22Rv1 (cell line): ENCODE measurements at regions not wholly inside any gene's neighbourhood (a gene's known extent, or its start where the extent isn't known, plus 50 kb on each side); places are given as distances from the start of the nearest gene placed in this dataset.

ENCODE experiments used
- H3K27ac ChIP-seq: fragments of 450-650 bp; 2 replicates; pipeline ENCODE4 v1.5.1; 2017
- CTCF ChIP-seq: fragments of 450-650 bp; IDR thresholded peaks from 2 replicates; pipeline ENCODE4 v1.5.1; 2017; ENCODE audit warnings: mild to moderate bottlenecking
- ZFX ChIP-seq: fragments of 450-650 bp; IDR thresholded peaks from 2 replicates; pipeline ENCODE4 v1.6.1; 2017; ENCODE audit warnings: antibody characterized with exemption, borderline replicate concordance

DNA sequence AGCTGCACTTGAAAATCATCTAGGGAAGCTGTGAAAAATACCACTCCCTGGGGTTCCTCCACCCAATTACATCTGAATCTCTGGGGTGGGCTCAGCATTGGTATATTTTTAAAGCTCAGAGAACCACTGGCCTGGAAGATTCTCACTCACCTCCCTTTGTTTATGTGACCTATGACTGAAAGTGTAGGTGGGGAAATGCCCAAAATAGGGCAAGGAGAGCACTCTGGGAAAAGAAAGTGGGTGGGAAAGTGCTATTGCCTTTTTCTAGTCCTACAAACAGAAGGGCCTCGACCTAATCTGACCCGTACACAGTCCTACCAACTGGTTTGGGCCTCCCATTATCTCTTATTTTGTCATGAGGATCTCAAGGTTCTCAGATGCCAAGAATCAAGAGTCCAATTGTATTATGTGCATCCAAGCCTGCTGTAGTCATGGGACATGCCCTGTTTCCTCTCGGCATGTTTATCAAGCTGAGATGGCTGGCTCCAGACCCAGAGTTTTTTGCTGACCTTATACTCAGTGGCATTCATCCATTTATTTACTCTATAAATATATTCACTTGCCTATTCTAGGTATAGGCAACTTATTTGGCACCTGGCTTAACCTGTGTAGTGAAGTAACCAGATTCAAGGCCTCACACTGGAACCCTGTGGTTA is 483.7 kb downstream of the ENC1 start:
- H3K27ac ChIP-seq = no peak overlapping the region
- TF ChIP-seq ZFX = no peak
- no peak for TF ChIP-seq CTCF

DNA sequence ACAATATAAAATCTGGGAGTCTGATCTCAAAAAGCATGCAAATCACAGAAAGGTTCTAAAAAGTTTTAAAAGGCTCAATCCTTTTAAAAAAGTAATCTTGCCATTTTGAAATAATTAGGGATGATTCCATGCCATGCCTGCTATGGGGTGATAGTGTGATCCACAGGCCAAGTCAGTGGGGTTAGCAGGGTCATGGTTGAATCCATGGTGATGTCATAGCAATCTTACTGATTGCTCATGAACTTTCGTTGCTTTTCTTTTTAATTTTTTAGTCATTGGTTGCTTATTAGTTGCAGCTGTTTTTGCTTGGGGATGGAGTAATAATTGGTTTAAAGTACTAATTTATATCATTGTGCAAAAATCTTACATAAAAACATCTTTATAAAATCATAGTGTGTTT is 485.0 kb downstream of the ENC1 start:
- no peak overlapping the region for H3K27ac ChIP-seq
- TF ChIP-seq CTCF (no peak), ZFX (no peak)

DNA sequence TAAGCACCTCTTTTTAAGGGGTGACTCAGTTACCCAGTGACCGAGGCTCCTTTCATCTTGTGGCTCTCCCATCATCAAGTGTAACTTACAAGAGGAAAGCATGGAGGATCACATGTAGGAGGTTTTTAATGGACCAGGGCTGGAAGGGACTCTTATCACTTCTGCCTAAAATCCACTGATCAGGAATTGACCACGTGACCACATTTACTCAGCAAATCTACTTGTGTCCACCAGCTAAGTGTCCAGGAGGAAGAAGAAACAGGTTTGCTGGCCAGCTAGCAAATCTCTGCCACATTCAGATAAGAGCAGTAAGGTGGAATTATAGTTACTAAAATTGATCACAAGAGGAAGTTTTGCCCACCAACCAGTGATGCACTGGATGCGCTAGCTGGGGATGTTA is 486.0 kb downstream of the ENC1 start:
- H3K27ac ChIP-seq = no peak overlapping the region

DNA sequence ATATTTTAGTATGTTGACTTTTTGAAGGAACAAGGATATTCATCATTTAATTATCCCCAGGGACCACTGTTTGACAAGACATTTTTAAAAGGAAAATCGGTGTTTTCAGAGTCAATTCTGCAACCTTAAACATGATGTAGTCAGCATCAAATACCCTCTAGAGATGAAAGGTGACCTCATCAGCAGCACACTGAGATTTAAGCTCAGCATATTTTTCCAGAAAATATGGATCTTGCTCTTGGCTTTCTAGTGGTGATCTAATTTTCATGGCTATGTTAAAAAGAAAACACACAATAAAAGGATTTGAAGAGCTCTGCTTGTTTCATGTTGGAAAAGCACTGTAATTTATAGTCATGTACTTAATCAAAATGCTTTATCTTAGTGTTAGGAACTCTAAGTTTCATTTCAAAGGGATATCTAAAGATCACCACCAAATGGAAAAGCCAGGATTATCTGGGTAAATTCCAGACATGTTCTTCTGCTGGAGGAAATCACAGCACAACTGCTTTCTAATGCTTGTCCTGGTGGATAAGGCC is 487.2 kb downstream of the ENC1 start:
- no peak overlapping the region for H3K27ac ChIP-seq
- no peak for TF ChIP-seq CTCF
- no peak for TF ChIP-seq ZFX

More for the DNA sequence above, 486.0 kb downstream of the ENC1 start:
- TF ChIP-seq CTCF (no peak), ZFX (no peak)

GRCh38 chr5:74152625-74153254 is 487.8 kb downstream of the ENC1 start:
- no peak overlapping the region for H3K27ac ChIP-seq
- no peak for TF ChIP-seq CTCF
- no peak for TF ChIP-seq ZFX

- TF ChIP-seq CTCF (no peak), ZFX (no peak)
- H3K27ac ChIP-seq = no peak overlapping the region
These were observed 488.4 kb downstream of the ENC1 start for GRCh38 chr5:74152136-74152535.

DNA sequence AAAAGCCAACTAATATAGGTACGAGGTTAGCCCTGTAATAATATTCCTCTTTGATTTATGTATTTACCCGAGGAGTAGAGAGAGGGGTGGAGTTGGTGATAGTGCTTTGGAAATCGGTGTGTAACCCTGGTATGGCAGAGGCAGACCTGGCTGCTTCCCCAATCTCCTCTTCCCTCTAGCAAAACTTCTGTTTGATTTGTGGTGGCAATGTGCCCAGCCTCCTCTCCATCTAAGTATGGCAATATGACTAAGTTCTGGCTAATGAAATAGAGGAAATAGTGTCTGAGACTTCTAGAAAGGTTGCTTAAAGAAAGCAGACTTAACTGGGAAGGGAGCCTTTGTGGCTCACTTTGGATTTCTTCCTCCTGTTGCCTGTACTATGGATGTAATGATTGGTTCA is 491.1 kb downstream of the ENC1 start:
- peak overlapping the region; percentile 30; the same call in 1 of the 2 replicates for H3K27ac ChIP-seq

More for the DNA sequence above, 491.1 kb downstream of the ENC1 start:
- TF ChIP-seq CTCF (no peak), ZFX (no peak)
